ENCODE measurements at regions not wholly inside any gene's neighbourhood (a gene's known extent, or its start where the extent isn't known, plus 50 kb on each side); places are given as distances from the start of the nearest gene placed in this dataset.

- no peak for FAIRE-seq
Measured at GRCh38 chr10:128471151-128471550, 344.9 kb upstream of the MKI67 start.

- FAIRE-seq = no peak
Measured at GRCh38 chr10:128472196-128472595, 346.0 kb upstream of the MKI67 start.

GRCh38 chr10:128473396-128473795 lies 347.2 kb upstream of the MKI67 start:
- FAIRE-seq = no peak

GRCh38 chr10:128473911-128474310 lies 347.7 kb upstream of the MKI67 start:
- no peak for FAIRE-seq

GRCh38 chr10:128474571-128474970 lies 348.3 kb upstream of the MKI67 start:
- no peak for FAIRE-seq

- FAIRE-seq = no peak
Measured at GRCh38 chr10:128475686-128476367, 349.6 kb upstream of the MKI67 start.

GRCh38 chr10:128476368-128476725 lies 350.1 kb upstream of the MKI67 start:
- FAIRE-seq = no peak

GRCh38 chr10:128476845-128477244 lies 350.6 kb upstream of the MKI67 start:
- no peak for FAIRE-seq

- FAIRE-seq = no peak
Measured at GRCh38 chr10:128480601-128481000, 354.4 kb upstream of the MKI67 start.

GRCh38 chr10:128481152-128481840 lies 355.1 kb upstream of the MKI67 start:
- FAIRE-seq = no peak

GRCh38 chr10:128482052-128482451 lies 355.8 kb upstream of the MKI67 start:
- no peak for FAIRE-seq

- FAIRE-seq = no peak
Measured at GRCh38 chr10:128483216-128483615, 357.0 kb upstream of the MKI67 start.

GRCh38 chr10:128484041-128484440 lies 357.8 kb upstream of the MKI67 start:
- no peak for FAIRE-seq

- FAIRE-seq = no peak
Measured at GRCh38 chr10:128485701-128486235, 359.5 kb upstream of the MKI67 start.

GRCh38 chr10:128487517-128487916 lies 361.3 kb upstream of the MKI67 start:
- no peak for FAIRE-seq

- FAIRE-seq = no peak
Measured at GRCh38 chr10:128489324-128490247, 363.4 kb upstream of the MKI67 start.

- FAIRE-seq = no peak
Measured at GRCh38 chr10:128491686-128492085, 365.5 kb upstream of the MKI67 start.

GRCh38 chr10:128493811-128494210 lies 367.6 kb upstream of the MKI67 start:
- FAIRE-seq = no peak

- no peak for FAIRE-seq
Measured at GRCh38 chr10:128494665-128495064, 368.4 kb upstream of the MKI67 start.

GRCh38 chr10:128497660-128498377 lies 371.6 kb upstream of the MKI67 start:
- FAIRE-seq = no peak

- no peak for FAIRE-seq
Measured at GRCh38 chr10:128498378-128498730, 372.1 kb upstream of the MKI67 start.

GRCh38 chr10:128498746-128499145 lies 372.5 kb upstream of the MKI67 start:
- FAIRE-seq = no peak

GRCh38 chr10:128499486-128499885 lies 373.3 kb upstream of the MKI67 start:
- no peak for FAIRE-seq

Measured in endometrium (tissue), 2 donors.